GM21619 (cell line): ENCODE measurements at regions not wholly inside any gene's neighbourhood (a gene's known extent, or its start where the extent isn't known, plus 50 kb on each side); places are given as distances from the start of the nearest gene placed in this dataset.
"Not testable (repeated sequence)": the region's sequence is repeated elsewhere in the genome, so short reads cannot be mapped to it uniquely, and the experiment has no call there.

Experiments used
- ATAC-seq: cut with Tn5 transposase; IDR thresholded peaks from one replicate; pipeline ENCODE4 v1.9.1; 2021; ENCODE audit not compliant: unreplicated experiment

DNA sequence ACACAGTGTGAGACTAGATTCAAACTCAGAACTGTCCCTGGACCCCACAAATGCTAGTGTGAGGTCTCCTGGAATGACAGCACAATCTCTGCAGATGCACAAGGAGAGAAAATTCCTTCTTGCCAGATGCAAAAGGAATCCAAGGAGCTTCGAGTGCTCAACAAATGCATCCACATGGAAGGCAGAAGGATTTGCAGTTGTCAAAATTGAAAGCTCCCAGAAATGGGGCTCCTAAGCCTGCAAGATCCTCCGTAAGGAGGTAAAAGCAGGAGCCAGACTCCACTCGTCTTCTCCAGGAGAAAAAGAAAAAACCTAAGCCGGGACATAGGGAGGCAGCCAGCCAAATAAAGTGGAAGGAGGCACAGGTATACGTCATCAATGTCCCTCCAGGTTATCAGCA is 355.0 kb upstream of the KLHL29 start:
- ATAC-seq = no peak

DNA sequence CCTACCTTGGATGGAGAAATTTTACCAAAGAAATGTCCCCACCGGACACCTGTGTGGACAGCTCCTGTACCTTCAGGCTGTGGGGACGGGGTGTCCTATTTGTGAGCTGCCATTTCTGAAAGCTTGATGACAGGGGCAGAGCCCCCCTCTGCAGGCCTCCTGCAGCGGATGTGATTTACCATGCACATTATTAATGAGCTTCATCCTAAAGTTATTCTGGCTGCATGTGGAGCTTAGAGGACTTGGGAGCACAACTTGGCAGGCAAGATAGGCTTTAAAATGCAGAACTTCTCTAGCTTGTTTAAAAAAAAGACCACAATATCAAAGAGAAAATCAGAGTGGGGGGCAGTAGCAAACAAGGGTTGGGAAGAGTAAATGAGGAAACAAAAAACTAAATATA is 350.0 kb upstream of the KLHL29 start:
- ATAC-seq = no peak

DNA sequence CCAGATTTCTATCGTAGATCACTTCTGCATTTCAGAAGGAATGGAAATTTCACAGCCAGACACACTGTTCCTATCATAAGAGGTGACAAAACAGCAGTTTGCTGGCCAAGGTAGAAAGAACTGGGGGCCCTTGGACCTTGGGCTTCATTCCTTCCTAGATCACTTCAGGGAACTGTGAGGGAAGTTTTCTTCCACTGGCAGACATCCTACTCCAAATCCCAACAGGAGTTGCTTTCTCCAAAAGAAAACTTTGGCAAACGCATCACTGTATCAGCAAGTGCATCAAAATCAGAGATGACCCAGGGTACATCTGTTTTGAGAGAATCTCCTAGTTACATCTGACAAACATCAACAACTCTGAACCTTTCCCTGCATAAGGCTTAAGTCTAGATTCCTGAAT is 348.4 kb upstream of the KLHL29 start:
- ATAC-seq = no peak

DNA sequence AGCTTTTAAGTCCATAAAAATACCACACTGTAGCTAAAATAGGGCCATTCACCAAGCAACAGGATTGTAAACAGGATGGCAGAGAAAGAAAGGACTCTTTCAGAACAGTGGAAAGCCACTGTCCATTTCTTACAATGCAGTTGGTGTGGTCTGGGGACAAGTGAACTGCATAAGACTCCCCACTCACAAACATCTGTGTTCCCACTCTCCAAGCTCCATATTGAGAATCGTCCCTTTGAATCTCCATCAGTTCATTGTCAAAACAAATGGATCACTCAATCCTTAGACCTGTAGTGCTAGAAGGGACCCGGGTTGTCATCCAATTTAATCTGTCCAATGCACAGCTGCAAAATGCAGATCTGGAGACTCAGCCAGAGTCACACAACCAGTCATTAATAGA is 347.4 kb upstream of the KLHL29 start:
- ATAC-seq = no peak

DNA sequence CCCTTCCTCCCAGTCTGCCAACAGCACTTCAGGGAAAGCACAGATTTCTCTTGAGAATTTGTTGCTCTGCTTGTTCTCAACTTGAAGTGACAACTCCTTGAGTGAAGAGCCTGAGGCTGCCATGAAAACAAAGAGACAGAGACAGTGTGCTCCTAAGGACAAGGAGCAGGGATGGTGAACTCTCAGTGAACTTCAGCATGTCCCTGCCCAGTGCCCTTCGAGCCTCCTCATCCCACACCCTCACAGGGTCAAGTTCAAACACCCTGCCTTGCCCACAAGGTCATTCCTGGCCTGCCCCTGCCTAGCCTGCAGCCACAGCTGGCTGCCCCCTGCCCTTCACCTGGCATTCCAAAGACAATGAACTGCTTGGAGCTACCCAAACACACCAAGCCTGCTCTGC is 343.5 kb upstream of the KLHL29 start:
- ATAC-seq = no peak

DNA sequence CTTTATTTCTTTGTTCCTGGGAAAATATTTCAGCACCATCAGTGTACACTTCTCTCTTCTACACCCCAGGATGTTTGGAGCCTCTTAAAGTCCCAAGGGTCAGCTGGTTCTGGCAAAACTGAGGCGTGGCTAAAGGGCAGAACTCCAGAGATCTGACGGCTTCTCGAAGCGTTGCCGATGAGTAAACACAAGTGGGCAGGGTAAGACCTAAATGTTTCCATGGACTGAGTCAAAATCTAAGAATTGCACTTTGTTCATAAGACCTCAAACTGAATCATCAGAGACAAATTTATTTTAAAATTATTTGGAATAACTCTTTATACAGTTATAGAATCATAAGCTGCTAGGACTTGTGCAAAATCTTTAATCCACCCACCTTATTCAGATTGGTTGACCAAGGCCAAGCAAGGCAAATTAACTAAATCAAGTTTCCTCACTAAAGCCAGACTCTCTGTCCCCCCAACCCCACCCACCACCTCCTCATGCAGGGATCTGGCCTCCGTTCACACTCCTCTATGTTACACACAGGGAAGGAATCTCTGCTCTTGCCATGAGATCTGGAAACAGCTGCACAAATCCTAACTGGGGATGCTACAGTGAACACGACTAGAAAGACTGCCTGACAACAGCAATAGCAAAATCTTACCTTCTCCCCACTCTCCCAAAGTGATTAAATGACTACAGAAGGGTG is 342.6 kb upstream of the KLHL29 start:
- no peak for ATAC-seq

DNA sequence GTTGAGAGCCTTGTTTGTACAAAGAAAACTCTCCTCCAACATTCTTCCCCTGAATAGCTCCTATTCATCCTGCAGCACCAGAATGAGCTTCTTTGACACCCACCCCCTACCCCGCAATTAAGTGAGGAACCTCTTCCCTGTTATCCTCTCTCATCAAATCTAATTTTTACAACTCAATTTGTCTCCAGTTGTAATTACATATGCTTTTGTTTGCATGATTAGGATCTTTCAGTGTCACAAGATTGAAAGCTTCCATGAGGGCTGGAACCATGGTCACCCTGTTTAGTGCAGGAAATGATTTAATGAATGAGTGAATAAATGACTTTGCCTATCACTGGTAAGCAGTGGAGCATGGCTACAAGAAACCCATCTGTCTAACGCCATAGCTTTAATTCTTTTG is 334.6 kb upstream of the KLHL29 start:
- ATAC-seq = no peak

DNA sequence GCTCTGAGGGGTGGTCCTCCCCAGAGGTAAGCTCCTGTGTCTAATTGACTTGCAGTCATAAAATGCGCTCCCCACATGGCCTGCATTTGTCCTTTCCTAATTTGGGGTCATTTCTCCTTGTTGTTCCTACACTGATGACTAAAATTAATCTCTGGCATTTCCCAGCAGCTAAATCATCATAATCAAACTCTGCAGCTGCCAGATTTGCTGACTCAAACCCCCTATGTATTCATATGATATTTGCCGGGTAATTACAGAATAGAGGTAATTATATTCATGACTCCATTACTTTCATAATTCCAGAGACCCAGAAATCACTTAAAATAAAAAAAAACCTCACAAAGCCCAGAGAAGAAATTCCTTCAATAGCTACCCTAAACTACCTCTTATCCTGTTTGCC is 331.4 kb upstream of the KLHL29 start:
- no peak for ATAC-seq

DNA sequence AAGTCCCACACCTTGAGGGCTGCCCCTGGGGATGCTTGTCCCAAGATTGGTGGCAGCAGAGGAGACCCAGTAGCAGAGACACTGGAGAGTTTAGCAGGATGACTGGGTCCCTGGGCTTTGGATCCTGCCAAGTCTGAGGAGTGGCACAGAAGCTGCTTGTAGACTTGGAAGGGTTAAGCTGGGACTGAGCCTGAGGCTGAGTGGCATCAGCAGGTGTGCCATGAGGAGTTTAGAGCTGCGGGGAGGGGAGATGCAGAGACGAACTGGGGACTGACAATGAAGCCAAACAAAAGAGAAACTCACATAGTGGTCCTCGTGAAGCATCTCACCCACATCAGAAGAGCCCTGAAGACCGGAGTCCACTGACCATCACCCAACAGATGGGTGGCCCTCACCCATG is 329.7 kb upstream of the KLHL29 start:
- ATAC-seq = no peak

DNA sequence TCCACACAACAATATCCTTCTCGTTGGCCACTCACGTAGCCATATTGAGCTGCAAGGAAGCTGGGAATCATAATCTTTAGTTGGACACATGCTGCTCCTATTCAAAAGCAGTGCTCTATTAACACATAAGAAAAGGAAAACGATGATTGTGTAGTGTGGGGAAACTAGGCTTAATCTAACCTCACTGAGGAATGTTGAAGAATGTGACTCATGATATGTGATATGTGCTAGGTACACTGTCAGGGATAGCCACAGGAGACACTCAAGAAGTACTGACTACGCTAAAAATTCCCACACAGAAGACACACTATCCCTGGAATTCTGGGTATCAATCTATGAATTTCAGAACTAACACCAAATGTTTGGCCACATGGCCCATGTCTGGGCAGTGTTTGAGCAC is 328.1 kb upstream of the KLHL29 start:
- ATAC-seq = not testable (repeated sequence)

DNA sequence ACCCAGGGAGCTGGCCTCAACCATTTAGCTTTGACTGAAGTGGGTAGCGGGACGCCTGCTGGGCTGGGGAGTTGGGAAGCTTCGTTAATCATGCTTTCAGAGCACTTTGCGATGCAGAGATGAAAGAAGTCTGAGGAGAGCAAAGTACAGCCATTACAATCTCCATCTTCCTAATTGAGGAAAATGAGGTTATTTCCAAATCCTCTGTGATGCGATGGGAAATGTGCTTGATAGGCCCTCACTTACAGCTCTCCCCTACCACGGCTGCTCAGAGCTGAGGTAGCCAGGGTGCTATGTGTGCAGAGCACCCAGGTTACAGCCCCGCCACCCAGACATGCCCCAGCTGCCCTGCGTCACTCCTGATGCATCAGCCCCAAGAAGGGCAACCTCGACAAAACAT is 326.5 kb upstream of the KLHL29 start:
- no peak for ATAC-seq

DNA sequence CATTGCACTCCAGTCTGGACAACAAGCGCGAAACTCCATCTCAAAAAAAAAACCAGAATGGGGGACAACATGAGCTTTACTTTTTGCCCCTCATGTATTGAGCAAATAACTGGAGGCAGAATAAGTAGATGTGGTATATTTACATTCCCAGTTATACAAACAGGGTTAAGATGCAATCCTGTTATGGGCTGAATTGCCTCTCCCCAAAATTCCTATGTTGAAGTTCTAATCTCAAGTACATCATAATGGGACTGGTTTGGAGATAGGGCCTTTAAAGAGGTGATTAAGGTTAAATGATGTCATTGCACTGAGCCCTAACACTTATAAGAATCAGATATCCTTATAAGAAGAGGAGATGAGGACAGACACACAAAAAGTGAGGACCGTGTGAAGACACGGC is 319.8 kb upstream of the KLHL29 start:
- no peak for ATAC-seq

DNA sequence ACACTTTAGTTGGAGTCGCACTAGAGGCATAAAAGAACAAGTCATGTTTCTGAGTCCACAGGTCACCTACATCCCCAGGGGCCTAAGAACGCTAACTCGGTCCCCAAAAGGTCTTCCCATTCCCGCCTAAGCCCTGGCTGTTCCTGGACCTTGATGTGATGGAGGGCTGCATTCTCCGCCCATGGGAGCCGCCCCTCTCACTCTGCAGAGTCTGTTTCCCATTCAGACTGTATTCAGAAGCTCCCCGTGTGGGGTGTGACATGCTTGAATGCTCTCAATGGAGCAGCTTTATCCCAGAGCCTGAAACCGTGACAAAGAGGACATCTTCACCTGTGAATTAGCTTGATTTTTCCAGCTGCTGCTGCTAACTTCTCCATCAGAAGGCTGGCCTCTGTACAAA is 319.0 kb upstream of the KLHL29 start:
- no peak for ATAC-seq

DNA sequence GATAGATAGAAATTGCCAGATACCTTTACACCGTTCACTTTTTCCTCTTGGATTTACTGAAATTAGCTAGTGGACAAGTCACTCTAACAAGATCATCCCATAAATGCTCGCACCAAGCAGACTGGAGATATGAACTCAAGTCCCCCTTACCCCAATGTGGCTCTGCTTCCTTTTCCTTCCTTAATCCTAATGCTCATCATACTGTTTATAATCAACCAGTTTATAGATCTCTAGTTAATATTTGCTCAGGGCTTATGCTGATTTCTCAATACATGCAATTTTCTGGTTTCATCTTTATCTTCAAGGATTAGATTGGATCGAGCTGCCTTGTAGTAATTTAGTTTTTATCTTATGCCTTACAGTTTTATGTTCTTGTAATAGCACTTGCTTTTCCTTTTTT is 318.3 kb upstream of the KLHL29 start:
- ATAC-seq = no peak

DNA sequence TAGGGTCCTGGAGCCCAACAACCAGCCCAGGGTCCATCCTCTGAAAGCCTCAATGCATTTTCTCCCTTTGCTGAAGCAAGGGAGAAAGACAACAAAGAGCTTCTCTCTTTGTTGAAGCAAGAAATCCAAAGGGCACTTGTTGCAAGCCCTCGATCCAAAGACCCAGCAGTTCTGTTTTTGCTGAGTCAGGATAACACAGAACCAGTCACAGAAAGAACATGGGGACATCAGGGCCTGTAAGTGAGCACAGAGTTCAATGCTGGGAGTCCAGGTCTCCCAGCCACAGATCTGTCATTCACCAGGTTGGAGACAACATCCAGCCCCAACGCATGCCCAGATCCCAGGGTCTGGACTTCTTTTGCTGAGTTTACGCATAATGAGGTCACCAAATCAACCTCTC is 315.8 kb upstream of the KLHL29 start:
- ATAC-seq = no peak

DNA sequence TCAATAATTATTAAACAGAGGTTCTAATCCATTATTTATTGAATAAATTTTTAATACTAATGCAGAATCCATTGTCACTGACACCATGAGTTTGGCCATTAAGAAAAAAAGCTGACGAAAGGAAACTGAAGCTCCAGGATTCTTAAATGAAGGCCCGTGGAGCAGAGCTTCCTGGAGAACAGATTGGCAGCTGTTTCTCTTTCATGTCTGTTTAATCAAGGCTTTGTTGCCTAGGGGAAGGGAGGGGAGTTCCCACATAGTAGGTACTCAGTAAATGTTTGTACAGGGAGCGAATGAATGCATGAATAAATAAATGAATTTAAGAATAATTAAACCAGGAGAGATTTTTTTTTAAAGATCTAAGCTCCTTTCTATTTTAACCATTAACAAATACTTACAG is 315.1 kb upstream of the KLHL29 start:
- no peak for ATAC-seq

DNA sequence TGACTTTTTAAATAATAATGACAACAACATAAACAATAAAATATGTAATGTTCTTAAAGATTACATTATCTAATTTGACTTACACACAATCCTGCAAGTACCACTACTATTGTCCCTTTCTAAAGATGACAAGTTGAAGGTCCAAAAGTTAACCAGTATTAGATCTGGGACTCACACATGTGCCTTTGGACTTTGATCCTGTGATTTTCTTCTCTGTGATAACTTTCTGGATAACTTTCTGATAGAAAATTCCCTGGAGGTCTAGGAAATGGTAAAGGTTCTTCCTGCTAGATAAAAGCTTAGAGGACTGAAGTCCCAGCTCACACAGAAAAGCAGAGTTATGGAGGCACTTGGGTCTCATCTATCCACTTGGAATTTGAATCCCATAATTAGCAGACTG is 311.9 kb upstream of the KLHL29 start:
- ATAC-seq = no peak

DNA sequence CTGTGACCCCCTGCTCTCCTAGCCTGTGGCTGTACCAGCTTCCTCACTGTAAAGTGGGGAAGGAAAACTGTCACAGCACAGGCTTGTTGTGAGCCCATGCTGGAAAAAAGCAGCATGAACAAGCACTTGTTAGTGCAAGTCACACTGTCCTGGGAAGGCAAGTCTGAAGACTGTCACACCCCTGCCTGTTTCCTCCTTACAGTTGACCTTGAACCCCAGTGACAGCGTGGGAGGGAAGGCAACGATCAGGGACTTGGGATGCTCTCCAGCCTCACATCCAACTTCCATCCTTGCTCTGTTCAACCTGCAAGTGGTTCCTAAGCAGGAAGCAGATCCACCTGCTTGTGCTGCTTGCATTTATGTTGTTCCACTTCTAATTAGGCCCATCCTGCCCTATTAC is 311.3 kb upstream of the KLHL29 start:
- no peak for ATAC-seq

DNA sequence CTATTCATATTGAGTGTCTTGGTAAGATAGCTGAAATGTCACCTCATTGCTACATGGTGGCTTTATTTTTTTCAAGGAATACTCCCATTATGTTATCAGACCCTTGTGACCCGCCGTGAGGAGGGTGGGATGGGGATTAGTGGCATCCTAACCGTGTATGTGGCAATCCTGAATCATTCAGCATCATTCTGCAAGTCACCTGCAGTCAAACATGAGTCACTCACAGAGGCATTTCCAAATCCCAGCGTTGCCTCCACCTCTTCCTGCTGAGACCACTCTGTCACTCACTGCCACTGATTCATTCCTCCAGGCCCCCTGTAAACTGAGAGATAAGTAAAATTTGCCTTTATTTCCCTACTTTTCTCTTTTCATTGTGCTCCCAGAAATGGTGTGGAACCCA is 307.4 kb upstream of the KLHL29 start:
- ATAC-seq = no peak

DNA sequence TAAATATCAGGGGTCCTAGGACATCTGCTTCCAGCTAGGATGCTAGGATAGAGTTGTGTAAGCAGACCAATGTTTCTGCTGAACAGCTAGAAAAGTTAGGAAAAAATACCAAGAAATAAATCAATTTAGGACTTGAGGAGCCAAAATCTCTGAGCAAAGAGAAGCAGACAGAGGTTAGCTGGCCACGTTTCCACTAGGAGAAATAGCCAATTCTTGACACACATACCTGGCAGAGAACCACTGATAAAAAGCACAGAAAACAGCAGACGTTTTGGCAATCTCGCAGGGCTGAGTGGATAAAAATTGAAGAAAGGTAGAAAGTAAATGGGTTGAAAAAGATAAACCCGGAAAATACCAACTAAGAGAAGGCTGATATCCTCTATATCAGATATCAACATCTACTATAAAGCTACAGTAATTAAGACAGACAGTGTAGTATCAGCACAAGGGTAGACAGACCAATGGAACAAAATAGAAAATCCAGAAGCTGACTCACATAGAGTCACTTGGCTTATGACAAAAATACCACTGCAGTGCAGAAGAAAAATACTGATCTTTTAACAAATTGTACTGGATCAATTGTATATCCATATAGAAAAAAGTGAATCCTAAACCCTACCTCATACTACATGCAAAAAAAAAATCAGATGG is 306.1 kb upstream of the KLHL29 start:
- ATAC-seq = no peak

DNA sequence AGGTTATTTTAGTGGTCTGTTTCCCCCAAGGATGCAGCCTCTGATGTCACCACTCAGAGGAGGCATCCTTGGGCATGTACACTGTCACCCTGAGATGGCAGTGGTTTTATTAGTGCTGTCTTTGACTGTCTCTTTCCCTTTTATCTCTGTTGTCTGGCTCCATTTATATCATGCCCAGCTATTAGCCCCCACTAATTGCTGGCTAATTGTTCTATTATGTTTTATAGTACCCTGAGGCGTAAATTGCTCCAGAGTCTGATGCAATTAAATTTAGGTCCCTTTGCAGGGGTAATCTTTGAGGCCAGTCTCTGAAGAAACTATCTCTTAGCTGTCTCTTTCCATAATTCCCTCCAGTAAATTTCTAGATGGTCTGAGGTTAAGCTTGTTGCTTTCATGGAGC is 301.0 kb upstream of the KLHL29 start:
- ATAC-seq = no peak

DNA sequence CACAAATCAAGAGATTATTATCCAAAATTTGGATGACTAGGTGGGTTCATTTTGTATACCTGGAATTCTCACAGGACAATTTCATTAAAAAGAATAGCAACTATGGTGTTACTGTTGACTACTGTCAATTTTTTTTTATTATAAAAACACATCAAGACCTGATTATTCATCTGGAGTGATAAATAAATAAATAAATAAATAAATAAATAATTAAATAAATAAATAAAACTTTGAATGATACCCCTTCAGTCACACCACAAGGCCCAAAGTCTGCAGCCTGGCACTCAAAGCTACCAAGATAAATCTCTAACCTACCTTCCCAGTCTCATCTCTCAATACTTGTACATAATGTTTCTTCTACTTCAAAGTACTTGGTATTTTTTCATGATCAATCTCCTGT is 294.0 kb upstream of the KLHL29 start:
- ATAC-seq = no peak

DNA sequence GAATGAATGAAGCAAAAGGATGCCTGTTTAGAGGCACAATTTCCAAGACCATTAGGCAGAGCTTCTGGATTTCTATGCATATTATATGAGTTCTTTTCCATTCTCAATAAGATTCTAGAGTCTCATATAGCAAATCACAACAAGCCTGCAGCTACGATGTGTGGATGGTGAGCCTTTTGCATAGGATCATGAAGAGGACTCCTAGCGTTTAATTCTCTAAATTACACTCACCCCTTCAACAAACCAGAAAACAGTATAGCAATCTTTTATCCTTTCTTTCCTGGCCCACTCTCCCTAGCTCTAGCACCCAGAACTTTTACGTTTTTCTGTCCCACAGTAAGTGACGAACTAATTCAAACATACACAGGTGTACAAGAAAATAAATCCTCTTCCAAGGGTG is 293.1 kb upstream of the KLHL29 start:
- ATAC-seq = no peak
